IMR-90 (cell line): ENCODE measurements at regions not wholly inside any gene's neighbourhood (a gene's known extent, or its start where the extent isn't known, plus 50 kb on each side); places are given as distances from the start of the nearest gene placed in this dataset.

Experiments
- FOS ChIP-seq: fragments of 150-350 bp; IDR thresholded peaks from 2 replicates; pipeline ENCODE4 v1.6.1; 2016; ENCODE audit warnings: low read depth, low read length
- POLR2A ChIP-seq: IDR thresholded peaks from 2 replicates; pipeline ENCODE4 v1.6.1; 2012; ENCODE audit warnings: mild to moderate bottlenecking, low read depth, low read length
- SMC3 ChIP-seq: fragments of 150-350 bp; IDR thresholded peaks from 2 replicates; pipeline ENCODE4 v1.6.1; 2016; ENCODE audit warnings: low read depth, mild to moderate bottlenecking, antibody characterized with exemption, low read length, moderate library complexity
- TF ChIP-seq, protein P1 (sequence below): conservative IDR thresholded peaks from 2 replicates; pipeline ENCODE4 v1.5.1; 2012; ENCODE audit warnings: mild to moderate bottlenecking, low read depth, low read length, improper control_type of control experiment

DNA sequence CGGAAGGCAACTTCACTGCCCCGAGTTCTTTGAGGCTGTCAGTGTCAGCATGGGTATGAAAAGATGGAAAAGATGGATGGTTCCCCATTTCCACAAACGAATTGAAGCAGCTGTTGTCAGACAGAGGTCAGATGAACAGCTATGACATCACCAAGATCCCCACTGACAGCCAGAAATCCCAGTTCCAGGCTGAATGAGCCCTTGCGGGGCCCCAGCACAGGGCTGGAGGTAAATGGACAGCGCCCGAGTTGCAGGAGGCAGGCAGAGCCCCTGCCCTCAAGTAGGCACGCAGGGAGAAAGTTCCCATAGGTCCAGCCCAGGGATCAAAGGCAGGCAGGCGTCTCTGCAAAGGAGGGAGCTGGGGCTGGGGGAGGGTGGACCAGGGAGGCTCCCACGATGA, 169.5 kb upstream of the AGAP1 start:
- TF ChIP-seq POLR2A = no peak
- TF ChIP-seq FOS = no peak
- TF ChIP-seq, protein P1, sequence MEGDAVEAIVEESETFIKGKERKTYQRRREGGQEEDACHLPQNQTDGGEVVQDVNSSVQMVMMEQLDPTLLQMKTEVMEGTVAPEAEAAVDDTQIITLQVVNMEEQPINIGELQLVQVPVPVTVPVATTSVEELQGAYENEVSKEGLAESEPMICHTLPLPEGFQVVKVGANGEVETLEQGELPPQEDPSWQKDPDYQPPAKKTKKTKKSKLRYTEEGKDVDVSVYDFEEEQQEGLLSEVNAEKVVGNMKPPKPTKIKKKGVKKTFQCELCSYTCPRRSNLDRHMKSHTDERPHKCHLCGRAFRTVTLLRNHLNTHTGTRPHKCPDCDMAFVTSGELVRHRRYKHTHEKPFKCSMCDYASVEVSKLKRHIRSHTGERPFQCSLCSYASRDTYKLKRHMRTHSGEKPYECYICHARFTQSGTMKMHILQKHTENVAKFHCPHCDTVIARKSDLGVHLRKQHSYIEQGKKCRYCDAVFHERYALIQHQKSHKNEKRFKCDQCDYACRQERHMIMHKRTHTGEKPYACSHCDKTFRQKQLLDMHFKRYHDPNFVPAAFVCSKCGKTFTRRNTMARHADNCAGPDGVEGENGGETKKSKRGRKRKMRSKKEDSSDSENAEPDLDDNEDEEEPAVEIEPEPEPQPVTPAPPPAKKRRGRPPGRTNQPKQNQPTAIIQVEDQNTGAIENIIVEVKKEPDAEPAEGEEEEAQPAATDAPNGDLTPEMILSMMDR = no peak
- TF ChIP-seq SMC3 = no peak
